Suprapubic skin (tissue), 4 donors: ENCODE measurements at regions not wholly inside any gene's neighbourhood (a gene's known extent, or its start where the extent isn't known, plus 50 kb on each side); places are given as distances from the start of the nearest gene placed in this dataset.

Experiments
- DNase-seq, 2 donors: peaks; one replicate each; pipeline ENCODE4 v3.0.0-alpha.2; 2019; ENCODE audit warnings: low spot score in 2 of 2
- H3K27ac ChIP-seq: fragments of 200-600 bp; sonication (generic); one replicate; pipeline ENCODE4 v1.5.1; 2019
- H3K27me3 ChIP-seq: fragments of 200-600 bp; sonication (generic); one replicate; pipeline ENCODE4 v1.5.1; 2019
- H3K36me3 ChIP-seq: fragments of 200-600 bp; sonication (generic); one replicate; pipeline ENCODE4 v1.5.1; 2019
- H3K4me1 ChIP-seq: fragments of 200-600 bp; sonication (generic); one replicate; pipeline ENCODE4 v1.5.1; 2019
- H3K4me3 ChIP-seq: fragments of 200-600 bp; sonication (generic); one replicate; pipeline ENCODE4 v1.5.1; 2019; ENCODE audit warnings: mild to moderate bottlenecking
- H3K9me3 ChIP-seq: fragments of 200-600 bp; sonication (generic); one replicate; pipeline ENCODE4 v1.5.1; 2019
- CTCF ChIP-seq, 2 donors: fragments of 200-600 bp in 1 of 2; fragments of 450-650 bp in 1 of 2; sonication (generic) in 1 of 2; IDR thresholded peaks; one replicate each; pipeline ENCODE4 v1.5.1; 2016 to 2019; ENCODE audit warnings: antibody characterized with exemption in 2 of 2, mild to moderate bottlenecking in 1 of 2, moderate library complexity in 1 of 2
- EP300 ChIP-seq: sonication (generic); formaldehyde crosslinking; IDR thresholded peaks from one replicate; pipeline ENCODE4 v1.6.1; 2017; ENCODE audit warnings: antibody characterized with exemption
- POLR2A ChIP-seq, 2 donors: fragments of 450-650 bp; IDR thresholded peaks; one replicate each; pipeline ENCODE4 v1.6.1; 2017; ENCODE audit warnings: antibody characterized with exemption in 2 of 2, mild to moderate bottlenecking in 2 of 2, moderate library complexity in 2 of 2
- POLR2AphosphoS5 ChIP-seq, 3 donors: sonication (generic); formaldehyde crosslinking; IDR thresholded peaks; one replicate each; pipeline ENCODE4 v1.6.1; 2017; ENCODE audit warnings: antibody characterized with exemption in 3 of 3
- WGBS: methylation state at CpG from one replicate; pipeline ENCODE4 v1.1.5; 2018; 5-methylcytosine and 5-hydroxymethylcytosine counted together

GRCh38 chr2:134020608-134021007 lies 233.3 kb upstream of the MGAT5 start:
- H3K4me1 ChIP-seq: no peaks in the 10 kb centered on the region
- TF ChIP-seq EP300: no peak
- no peak for TF ChIP-seq CTCF (IDR thresholded peaks at IDR 0.05)
- no peak for TF ChIP-seq POLR2AphosphoS5 (IDR thresholded peaks at IDR 0.05)
- no peak for TF ChIP-seq POLR2A (IDR thresholded peaks at IDR 0.05)
- H3K36me3 ChIP-seq: no peaks in the 10 kb centered on the region
- no peak overlapping the region for H3K4me3 ChIP-seq
- 64% methylated on average over 3 of the region's 3 CpGs for WGBS
- DNase-seq: no peak
- H3K9me3 ChIP-seq: no peaks in the 10 kb centered on the region
- no peak overlapping the region for H3K27ac ChIP-seq
- peaks cover 2% of the 10 kb centered on the region for H3K27me3 ChIP-seq

GRCh38 chr2:134021830-134022524 lies 231.9 kb upstream of the MGAT5 start:
- H3K36me3 ChIP-seq: no peaks in the 10 kb centered on the region
- DNase-seq: no peak
- H3K27ac ChIP-seq: no peak overlapping the region
- no peak overlapping the region for H3K4me3 ChIP-seq
- H3K27me3 ChIP-seq: peaks cover 10% of the 10 kb centered on the region
- H3K9me3 ChIP-seq: no peaks in the 10 kb centered on the region
- 84% methylated on average over 5 of the region's 5 CpGs for WGBS
- H3K4me1 ChIP-seq: no peaks in the 10 kb centered on the region
- TF ChIP-seq POLR2A (IDR thresholded peaks at IDR 0.05): no peak
- TF ChIP-seq POLR2AphosphoS5 (IDR thresholded peaks at IDR 0.05): no peak
- no peak for TF ChIP-seq EP300
- no peak for TF ChIP-seq CTCF (IDR thresholded peaks at IDR 0.05)

GRCh38 chr2:134023854-134024253 lies 230.0 kb upstream of the MGAT5 start:
- Histone ChIP-seq H3K27ac (no peak overlapping the region), H3K9me3 (no peaks in the 10 kb centered on the region), H3K27me3 (peaks cover 22% of the 10 kb centered on the region), H3K4me3 (no peak overlapping the region), H3K36me3 (no peaks in the 10 kb centered on the region), H3K4me1 (peaks cover 5% of the 10 kb centered on the region)
- DNase-seq: no peak
- WGBS: 85% methylated on average over 5 of the region's 5 CpGs
- TF ChIP-seq EP300 (no peak), CTCF (IDR thresholded peaks at IDR 0.05) (no peak), POLR2A (IDR thresholded peaks at IDR 0.05) (no peak), POLR2AphosphoS5 (IDR thresholded peaks at IDR 0.05) (no peak)

- peaks cover 24% of the 10 kb centered on the region for H3K27me3 ChIP-seq
- 15% methylated on average over 19 of the region's 21 CpGs for WGBS
- no peaks in the 10 kb centered on the region for H3K36me3 ChIP-seq
- no peak for TF ChIP-seq EP300
- no peak for TF ChIP-seq POLR2A (IDR thresholded peaks at IDR 0.05)
- TF ChIP-seq POLR2AphosphoS5 (IDR thresholded peaks at IDR 0.05): no peak
- no peak for TF ChIP-seq CTCF (IDR thresholded peaks at IDR 0.05)
- no peak overlapping the region for H3K27ac ChIP-seq
- peak overlapping the region; percentile 31 for H3K4me3 ChIP-seq
- peaks cover 5% of the 10 kb centered on the region for H3K4me1 ChIP-seq
- no peak for DNase-seq
- H3K9me3 ChIP-seq: no peaks in the 10 kb centered on the region
These were observed 225.9 kb upstream of the MGAT5 start for GRCh38 chr2:134027980-134028379.

- Histone ChIP-seq H3K4me3 (no peak overlapping the region), H3K36me3 (no peaks in the 10 kb centered on the region), H3K4me1 (peaks cover 5% of the 10 kb centered on the region), H3K27me3 (peaks cover 24% of the 10 kb centered on the region), H3K27ac (no peak overlapping the region), H3K9me3 (no peaks in the 10 kb centered on the region)
- TF ChIP-seq POLR2A (IDR thresholded peaks at IDR 0.05): no peak
- TF ChIP-seq POLR2AphosphoS5 (IDR thresholded peaks at IDR 0.05): no peak
- TF ChIP-seq EP300: no peak
- no peak for TF ChIP-seq CTCF (IDR thresholded peaks at IDR 0.05)
- WGBS: 74% methylated on average over 6 of the region's 6 CpGs
- no peak for DNase-seq
These were observed 224.5 kb upstream of the MGAT5 start for GRCh38 chr2:134029418-134029817.
